Stomach (tissue), 4 donors: ENCODE measurements at regions not wholly inside any gene's neighbourhood (a gene's known extent, or its start where the extent isn't known, plus 50 kb on each side); places are given as distances from the start of the nearest gene placed in this dataset.

Experiments
- POLR2A ChIP-seq, 4 donors: fragments of 450-650 bp; IDR thresholded peaks; one replicate each; pipeline ENCODE4 v1.6.1; 2016; ENCODE audit warnings: antibody characterized with exemption in 4 of 4, control low read depth in 2 of 4, mild to moderate bottlenecking in 1 of 4, moderate library complexity in 1 of 4
- POLR2AphosphoS5 ChIP-seq, 3 donors: sonication (generic); formaldehyde crosslinking; IDR thresholded peaks; one replicate each; pipeline ENCODE4 v1.6.1; 2016; ENCODE audit warnings: antibody characterized with exemption in 3 of 3
- TF ChIP-seq, protein P1 (sequence below), 7 experiments: fragments of 450-650 bp in 4 of 7; fragments of 200-600 bp in 3 of 7; sonication (generic) in 3 of 7; IDR thresholded peaks; one replicate each; pipeline ENCODE4 v1.5.1; 2016 to 2019; ENCODE audit warnings: antibody characterized with exemption in 7 of 7, control low read depth in 2 of 7, mild to moderate bottlenecking in 1 of 7

DNA sequence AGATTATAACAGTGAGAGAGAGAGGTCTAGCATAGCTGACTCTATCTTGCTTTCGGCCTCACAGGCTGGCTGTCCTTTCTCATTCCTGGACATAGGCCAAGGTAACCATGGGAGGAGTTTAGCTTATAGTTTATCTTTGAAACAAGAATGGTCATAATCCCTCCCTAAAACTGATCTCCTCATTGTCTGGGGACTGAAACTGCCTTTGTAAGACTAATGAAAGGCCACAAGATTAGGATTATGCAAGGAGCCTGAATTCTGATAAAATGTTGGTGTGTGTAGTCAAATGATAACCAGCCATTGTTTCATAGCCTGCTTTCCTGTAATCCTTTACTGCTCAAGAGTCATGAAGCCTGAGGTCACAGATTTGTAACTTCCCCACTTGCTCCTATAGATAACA is 131.9 kb upstream of the LYPLAL1 start:
- TF ChIP-seq POLR2AphosphoS5 (IDR thresholded peaks at IDR 0.05): no peak
- TF ChIP-seq POLR2A (IDR thresholded peaks at IDR 0.05): no peak
- TF ChIP-seq, protein P1, sequence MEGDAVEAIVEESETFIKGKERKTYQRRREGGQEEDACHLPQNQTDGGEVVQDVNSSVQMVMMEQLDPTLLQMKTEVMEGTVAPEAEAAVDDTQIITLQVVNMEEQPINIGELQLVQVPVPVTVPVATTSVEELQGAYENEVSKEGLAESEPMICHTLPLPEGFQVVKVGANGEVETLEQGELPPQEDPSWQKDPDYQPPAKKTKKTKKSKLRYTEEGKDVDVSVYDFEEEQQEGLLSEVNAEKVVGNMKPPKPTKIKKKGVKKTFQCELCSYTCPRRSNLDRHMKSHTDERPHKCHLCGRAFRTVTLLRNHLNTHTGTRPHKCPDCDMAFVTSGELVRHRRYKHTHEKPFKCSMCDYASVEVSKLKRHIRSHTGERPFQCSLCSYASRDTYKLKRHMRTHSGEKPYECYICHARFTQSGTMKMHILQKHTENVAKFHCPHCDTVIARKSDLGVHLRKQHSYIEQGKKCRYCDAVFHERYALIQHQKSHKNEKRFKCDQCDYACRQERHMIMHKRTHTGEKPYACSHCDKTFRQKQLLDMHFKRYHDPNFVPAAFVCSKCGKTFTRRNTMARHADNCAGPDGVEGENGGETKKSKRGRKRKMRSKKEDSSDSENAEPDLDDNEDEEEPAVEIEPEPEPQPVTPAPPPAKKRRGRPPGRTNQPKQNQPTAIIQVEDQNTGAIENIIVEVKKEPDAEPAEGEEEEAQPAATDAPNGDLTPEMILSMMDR (IDR thresholded peaks at IDR 0.05): no peak
